ENCODE measurements at regions not wholly inside any gene's neighbourhood (a gene's known extent, or its start where the extent isn't known, plus 50 kb on each side); places are given as distances from the start of the nearest gene placed in this dataset.

GRCh38 chr21:16571594-16571993, 841.8 kb downstream of the USP25 start:
- TF ChIP-seq, protein P1, sequence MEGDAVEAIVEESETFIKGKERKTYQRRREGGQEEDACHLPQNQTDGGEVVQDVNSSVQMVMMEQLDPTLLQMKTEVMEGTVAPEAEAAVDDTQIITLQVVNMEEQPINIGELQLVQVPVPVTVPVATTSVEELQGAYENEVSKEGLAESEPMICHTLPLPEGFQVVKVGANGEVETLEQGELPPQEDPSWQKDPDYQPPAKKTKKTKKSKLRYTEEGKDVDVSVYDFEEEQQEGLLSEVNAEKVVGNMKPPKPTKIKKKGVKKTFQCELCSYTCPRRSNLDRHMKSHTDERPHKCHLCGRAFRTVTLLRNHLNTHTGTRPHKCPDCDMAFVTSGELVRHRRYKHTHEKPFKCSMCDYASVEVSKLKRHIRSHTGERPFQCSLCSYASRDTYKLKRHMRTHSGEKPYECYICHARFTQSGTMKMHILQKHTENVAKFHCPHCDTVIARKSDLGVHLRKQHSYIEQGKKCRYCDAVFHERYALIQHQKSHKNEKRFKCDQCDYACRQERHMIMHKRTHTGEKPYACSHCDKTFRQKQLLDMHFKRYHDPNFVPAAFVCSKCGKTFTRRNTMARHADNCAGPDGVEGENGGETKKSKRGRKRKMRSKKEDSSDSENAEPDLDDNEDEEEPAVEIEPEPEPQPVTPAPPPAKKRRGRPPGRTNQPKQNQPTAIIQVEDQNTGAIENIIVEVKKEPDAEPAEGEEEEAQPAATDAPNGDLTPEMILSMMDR (IDR thresholded peaks at IDR 0.05): no peak
- TF ChIP-seq POLR2A (IDR thresholded peaks at IDR 0.05) (no peak), EP300 (IDR thresholded peaks at IDR 0.05) (no peak)
